GM12875 (cell line): ENCODE measurements at regions not wholly inside any gene's neighbourhood (a gene's known extent, or its start where the extent isn't known, plus 50 kb on each side); places are given as distances from the start of the nearest gene placed in this dataset.

Source experiments
- H3K4me3 ChIP-seq: one replicate; pipeline ENCODE4 v1.5.1; 2011; ENCODE audit warnings: low read depth, low read length, control low read depth
- CTCF ChIP-seq: IDR thresholded peaks from 2 replicates; pipeline ENCODE4 v1.5.1; 2011; ENCODE audit warnings: low read depth, mild to moderate bottlenecking, control low read depth, inconsistent platforms, low read length, moderate library complexity, borderline replicate concordance; ENCODE audit not compliant: insufficient read depth

DNA sequence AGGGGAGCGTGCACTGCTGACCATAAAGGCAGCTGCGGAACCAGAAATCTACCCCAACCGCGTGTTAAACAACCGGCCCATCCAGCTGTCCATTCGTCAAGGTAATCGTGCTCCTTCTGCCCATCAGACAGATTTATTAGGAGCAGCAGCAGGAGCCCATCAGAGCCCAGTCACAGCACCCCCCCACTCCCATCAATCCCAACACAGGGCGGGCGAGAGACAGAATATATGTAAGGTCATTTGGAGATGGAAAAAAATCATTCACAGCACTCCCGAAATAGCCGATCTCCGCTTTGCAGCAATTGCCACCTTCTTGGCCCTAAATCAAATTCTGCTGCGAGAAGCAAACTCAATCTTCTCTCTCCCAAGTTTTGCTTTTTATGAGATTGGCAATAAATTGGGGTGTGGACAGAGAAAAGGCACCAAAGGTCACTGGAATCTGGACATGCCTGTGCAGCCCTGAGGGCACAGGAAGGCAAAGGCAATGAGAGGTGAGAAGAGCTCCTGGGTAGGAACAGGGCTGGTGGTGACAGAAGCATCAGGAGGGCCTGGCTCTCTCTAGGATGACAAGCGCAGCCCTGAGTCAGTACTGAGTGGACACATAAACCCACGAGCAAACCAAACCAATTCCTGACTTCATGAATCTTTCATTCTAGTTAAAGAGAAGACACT lies 145.0 kb upstream of the ZMIZ1 start:
- no peak overlapping the region for H3K4me3 ChIP-seq
- TF ChIP-seq CTCF, result no peak

DNA sequence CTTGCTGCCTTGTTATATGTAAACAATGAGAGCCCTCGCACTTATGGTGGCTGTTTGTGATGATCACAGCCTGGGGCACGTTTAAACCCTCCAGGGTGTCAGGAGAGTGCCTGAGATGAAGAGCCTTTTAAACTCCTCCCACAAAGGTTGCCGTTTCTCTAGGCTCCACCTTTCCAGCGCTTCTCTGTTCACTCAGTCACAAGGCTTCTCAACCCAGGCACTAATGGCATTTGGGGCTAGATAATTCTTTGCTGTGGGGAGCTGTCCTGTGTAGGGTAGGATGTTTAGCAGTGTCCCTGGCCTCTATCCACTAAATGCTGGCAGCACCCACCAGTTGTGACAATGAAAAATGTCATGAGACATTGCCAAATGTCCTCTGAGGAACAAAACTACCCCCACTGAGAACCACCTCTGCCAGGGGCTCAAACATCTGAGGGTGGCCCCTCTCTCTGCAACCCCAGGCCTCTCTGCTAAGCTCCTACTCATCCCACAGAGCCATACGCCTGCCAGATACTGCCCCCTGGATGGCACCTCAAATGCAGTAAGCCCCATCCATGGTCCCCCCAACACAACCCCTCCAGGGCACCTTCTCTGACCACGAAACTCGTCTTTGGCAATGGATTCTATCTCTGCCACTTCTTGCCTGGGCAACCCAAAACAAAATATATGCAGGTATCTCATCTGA lies 144.3 kb upstream of the ZMIZ1 start:
- no peak for TF ChIP-seq CTCF
- H3K4me3 ChIP-seq, result no peak overlapping the region

- no peak for TF ChIP-seq CTCF
- H3K4me3 ChIP-seq, result no peak overlapping the region
These were observed 143.5 kb upstream of the ZMIZ1 start for GRCh38 chr10:78925275-78925674.

DNA sequence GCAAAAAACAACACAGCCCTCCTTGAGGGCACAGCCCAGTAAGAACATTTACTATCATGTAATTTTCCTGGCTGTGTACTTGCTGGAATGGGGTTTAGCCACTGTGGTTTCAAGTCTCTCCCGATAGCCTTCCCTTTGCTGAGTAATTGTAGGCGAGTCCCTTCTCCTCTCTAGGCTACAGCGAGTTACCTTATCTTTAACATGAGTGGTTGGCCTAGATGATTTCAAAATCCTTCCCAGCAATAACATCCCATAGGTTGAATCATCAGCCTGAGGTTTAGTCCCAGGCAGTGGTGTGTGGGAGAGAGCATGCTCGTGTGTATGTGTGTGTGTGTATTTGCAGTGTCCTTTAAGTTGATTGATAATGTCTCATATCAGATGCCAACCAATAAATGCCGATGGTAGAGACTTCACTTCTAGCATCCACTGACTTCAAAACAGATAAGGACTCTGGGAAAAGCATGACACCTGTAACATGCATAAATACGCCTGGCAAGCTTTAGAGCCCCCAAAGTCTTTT lies 142.9 kb upstream of the ZMIZ1 start:
- TF ChIP-seq CTCF, result no peak
- H3K4me3 ChIP-seq, result no peak overlapping the region

DNA sequence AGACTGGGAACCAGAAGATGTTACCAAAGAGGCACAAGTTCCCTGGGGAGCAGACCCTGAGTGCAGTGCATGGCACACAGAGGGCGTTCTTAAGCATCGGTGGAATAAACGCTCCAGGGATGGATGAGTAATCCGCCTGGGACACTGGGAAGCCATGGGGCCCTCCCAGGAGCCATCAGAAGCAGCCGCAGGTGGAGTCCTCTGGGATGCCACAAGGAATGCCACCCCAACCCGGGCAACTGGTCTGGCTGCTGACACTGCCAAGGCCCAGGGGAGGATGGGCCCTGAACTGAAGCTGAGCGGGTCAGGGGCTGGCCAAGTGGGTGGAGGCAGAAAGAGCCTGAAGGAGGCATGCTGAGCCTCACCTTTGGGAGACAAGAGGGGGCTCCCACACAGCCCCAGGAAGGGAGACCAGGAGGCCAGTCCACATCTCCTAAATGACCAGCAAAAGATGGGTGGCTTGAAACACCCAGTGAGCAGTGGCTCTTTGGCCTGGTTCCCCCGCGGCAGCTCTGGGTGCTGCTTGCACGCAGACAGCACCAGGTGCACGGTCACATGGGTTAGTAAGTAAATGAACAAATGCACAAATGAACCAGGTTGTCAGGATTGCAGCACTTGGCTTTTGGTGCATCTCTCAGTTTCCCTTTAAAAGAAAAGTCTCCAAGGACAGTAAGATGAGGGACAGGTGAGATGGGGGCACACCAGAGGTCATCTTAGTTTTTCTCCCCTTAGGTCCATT lies 141.3 kb upstream of the ZMIZ1 start:
- no peak overlapping the region for H3K4me3 ChIP-seq
- TF ChIP-seq CTCF, result no peak

GRCh38 chr10:78928330-78928729 lies 140.4 kb upstream of the ZMIZ1 start:
- no peak overlapping the region for H3K4me3 ChIP-seq
- TF ChIP-seq CTCF, result no peak
